Tibial nerve (tissue), 3 donors: ENCODE measurements at regions not wholly inside any gene's neighbourhood (a gene's known extent, or its start where the extent isn't known, plus 50 kb on each side); places are given as distances from the start of the nearest gene placed in this dataset.

Experiments used
- CTCF ChIP-seq, 5 experiments: fragments of 200-600 bp in 3 of 5; fragments of 450-650 bp in 2 of 5; sonication (generic) in 3 of 5; IDR thresholded peaks; one replicate each; pipeline ENCODE4 v1.5.1; 2016 to 2019; ENCODE audit warnings: antibody characterized with exemption in 5 of 5, mild to moderate bottlenecking in 3 of 5, moderate library complexity in 2 of 5
- POLR2A ChIP-seq, 2 donors: fragments of 450-650 bp; IDR thresholded peaks; one replicate each; pipeline ENCODE4 v1.6.1; 2017; ENCODE audit warnings: antibody characterized with exemption in 2 of 2, mild to moderate bottlenecking in 2 of 2, moderate library complexity in 2 of 2

- TF ChIP-seq CTCF (IDR thresholded peaks at IDR 0.05) (no peak), POLR2A (IDR thresholded peaks at IDR 0.05) (no peak)
Measured at GRCh38 chr2:16250886-16251285, 310.5 kb downstream of the MYCN start.
